ENCODE measurements at regions not wholly inside any gene's neighbourhood (a gene's known extent, or its start where the extent isn't known, plus 50 kb on each side); places are given as distances from the start of the nearest gene placed in this dataset.
"Not testable (repeated sequence)": the region's sequence is repeated elsewhere in the genome, so short reads cannot be mapped to it uniquely, and the experiment has no call there.

GRCh38 chr11:97729546-97730272 lies 1291.0 kb upstream of the CNTN5 start:
- DNase-seq, result peak; percentile 95 to 97

GRCh38 chr11:97732011-97732632 lies 1288.6 kb upstream of the CNTN5 start:
- DNase-seq, result peak; percentile 58 to 67

GRCh38 chr11:97738751-97739150 lies 1282.0 kb upstream of the CNTN5 start:
- DNase-seq, result no peak

GRCh38 chr11:97739932-97740800 lies 1280.6 kb upstream of the CNTN5 start:
- no peak for DNase-seq

GRCh38 chr11:97740801-97741151 lies 1280.0 kb upstream of the CNTN5 start:
- no peak for DNase-seq

GRCh38 chr11:97742717-97743116 lies 1278.0 kb upstream of the CNTN5 start:
- DNase-seq, result no peak

- no peak for DNase-seq
Measured at GRCh38 chr11:97743205-97743742, 1277.5 kb upstream of the CNTN5 start.

GRCh38 chr11:97745515-97746050 lies 1275.2 kb upstream of the CNTN5 start:
- DNase-seq, result no peak

GRCh38 chr11:97746818-97747217 lies 1273.9 kb upstream of the CNTN5 start:
- DNase-seq, result no peak

- DNase-seq, result no peak
Measured at GRCh38 chr11:97751405-97751804, 1269.3 kb upstream of the CNTN5 start.

- DNase-seq, result no peak
Measured at GRCh38 chr11:97751952-97752351, 1268.8 kb upstream of the CNTN5 start.

GRCh38 chr11:97754976-97755375 lies 1265.8 kb upstream of the CNTN5 start:
- no peak for DNase-seq

GRCh38 chr11:97756571-97757335 lies 1264.0 kb upstream of the CNTN5 start:
- no peak for DNase-seq

GRCh38 chr11:97761175-97761574 lies 1259.6 kb upstream of the CNTN5 start:
- no peak for DNase-seq

GRCh38 chr11:97764193-97764592 lies 1256.6 kb upstream of the CNTN5 start:
- DNase-seq, result no peak

GRCh38 chr11:97764605-97765004 lies 1256.1 kb upstream of the CNTN5 start:
- no peak for DNase-seq

- no peak for DNase-seq
Measured at GRCh38 chr11:97770570-97770969, 1250.2 kb upstream of the CNTN5 start.

GRCh38 chr11:97772705-97773104 lies 1248.0 kb upstream of the CNTN5 start:
- DNase-seq, result no peak

- not testable (repeated sequence) for DNase-seq
Measured at GRCh38 chr11:97784388-97784787, 1236.4 kb upstream of the CNTN5 start.

GRCh38 chr11:97786961-97787360 lies 1233.8 kb upstream of the CNTN5 start:
- no peak for DNase-seq

- no peak for DNase-seq
Measured at GRCh38 chr11:97794876-97795275, 1225.9 kb upstream of the CNTN5 start.

- DNase-seq, result no peak
Measured at GRCh38 chr11:97800891-97801290, 1219.9 kb upstream of the CNTN5 start.

All from NCI-H526 (cell line).